ENCODE measurements at regions not wholly inside any gene's neighbourhood (a gene's known extent, or its start where the extent isn't known, plus 50 kb on each side); places are given as distances from the start of the nearest gene placed in this dataset.

GRCh38 chr20:56155625-56156024 lies 92.9 kb upstream of the MC3R start:
- TF ChIP-seq, protein P1, sequence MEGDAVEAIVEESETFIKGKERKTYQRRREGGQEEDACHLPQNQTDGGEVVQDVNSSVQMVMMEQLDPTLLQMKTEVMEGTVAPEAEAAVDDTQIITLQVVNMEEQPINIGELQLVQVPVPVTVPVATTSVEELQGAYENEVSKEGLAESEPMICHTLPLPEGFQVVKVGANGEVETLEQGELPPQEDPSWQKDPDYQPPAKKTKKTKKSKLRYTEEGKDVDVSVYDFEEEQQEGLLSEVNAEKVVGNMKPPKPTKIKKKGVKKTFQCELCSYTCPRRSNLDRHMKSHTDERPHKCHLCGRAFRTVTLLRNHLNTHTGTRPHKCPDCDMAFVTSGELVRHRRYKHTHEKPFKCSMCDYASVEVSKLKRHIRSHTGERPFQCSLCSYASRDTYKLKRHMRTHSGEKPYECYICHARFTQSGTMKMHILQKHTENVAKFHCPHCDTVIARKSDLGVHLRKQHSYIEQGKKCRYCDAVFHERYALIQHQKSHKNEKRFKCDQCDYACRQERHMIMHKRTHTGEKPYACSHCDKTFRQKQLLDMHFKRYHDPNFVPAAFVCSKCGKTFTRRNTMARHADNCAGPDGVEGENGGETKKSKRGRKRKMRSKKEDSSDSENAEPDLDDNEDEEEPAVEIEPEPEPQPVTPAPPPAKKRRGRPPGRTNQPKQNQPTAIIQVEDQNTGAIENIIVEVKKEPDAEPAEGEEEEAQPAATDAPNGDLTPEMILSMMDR (IDR thresholded peaks at IDR 0.05) = no peak
- TF ChIP-seq POLR2AphosphoS5 (IDR thresholded peaks at IDR 0.05) = no peak
